GM18868 (cell line): ENCODE measurements at regions not wholly inside any gene's neighbourhood (a gene's known extent, or its start where the extent isn't known, plus 50 kb on each side); places are given as distances from the start of the nearest gene placed in this dataset.
"Not testable (repeated sequence)": the region's sequence is repeated elsewhere in the genome, so short reads cannot be mapped to it uniquely, and the experiment has no call there.

ENCODE experiments used
- ATAC-seq: cut with Tn5 transposase; IDR thresholded peaks from one replicate; pipeline ENCODE4 v1.9.1; 2021; ENCODE audit warnings: mild to moderate bottlenecking, moderate library complexity; ENCODE audit not compliant: unreplicated experiment

DNA sequence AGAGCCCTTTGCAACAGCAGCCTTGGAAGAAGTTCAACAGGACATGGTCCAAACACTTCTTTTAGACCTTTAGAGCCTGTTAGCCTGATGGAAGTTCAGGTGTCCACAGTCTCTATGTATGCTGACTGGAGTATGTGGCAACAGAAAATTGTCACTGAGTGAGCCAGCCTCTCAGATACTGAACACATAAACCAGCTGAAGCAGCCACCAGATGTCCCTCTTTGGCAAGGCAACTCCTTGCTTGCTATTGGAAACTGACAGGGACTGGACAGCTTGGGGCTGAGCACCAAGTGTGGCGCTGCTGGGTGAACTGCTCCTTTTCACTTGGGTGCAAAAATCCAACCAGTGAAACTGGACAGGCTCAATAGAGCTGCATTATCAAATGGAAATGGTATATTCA lies 1344.9 kb downstream of the RPIA start:
- not testable (repeated sequence) for ATAC-seq

GRCh38 chr2:90039093-90039492 lies 1347.6 kb downstream of the RPIA start:
- not testable (repeated sequence) for ATAC-seq

GRCh38 chr2:90047776-90048175 lies 1356.3 kb downstream of the RPIA start:
- ATAC-seq = not testable (repeated sequence)

DNA sequence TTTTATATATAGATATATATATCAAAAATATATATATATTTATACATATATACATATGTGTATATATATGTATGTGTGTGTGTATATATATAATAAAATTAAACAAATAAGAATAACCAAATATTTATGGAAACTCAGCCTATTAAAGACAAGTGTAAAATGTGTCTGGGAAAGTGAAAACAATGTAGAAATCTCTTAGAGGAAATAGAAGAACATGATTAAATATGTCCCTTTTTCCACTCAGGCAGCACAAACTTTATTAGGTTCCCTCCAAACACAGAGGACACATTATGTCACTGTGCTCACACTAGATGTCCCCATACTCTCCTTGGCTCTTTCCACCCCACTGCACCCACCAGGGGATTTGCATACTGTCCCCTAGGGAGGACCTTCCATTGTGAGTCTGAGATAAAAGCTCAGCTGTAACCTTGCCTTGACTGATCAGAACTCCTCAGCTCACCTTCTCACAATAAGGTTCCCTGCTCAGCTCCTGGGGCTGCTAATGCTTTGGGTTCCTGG lies 1360.7 kb downstream of the RPIA start:
- not testable (repeated sequence) for ATAC-seq

DNA sequence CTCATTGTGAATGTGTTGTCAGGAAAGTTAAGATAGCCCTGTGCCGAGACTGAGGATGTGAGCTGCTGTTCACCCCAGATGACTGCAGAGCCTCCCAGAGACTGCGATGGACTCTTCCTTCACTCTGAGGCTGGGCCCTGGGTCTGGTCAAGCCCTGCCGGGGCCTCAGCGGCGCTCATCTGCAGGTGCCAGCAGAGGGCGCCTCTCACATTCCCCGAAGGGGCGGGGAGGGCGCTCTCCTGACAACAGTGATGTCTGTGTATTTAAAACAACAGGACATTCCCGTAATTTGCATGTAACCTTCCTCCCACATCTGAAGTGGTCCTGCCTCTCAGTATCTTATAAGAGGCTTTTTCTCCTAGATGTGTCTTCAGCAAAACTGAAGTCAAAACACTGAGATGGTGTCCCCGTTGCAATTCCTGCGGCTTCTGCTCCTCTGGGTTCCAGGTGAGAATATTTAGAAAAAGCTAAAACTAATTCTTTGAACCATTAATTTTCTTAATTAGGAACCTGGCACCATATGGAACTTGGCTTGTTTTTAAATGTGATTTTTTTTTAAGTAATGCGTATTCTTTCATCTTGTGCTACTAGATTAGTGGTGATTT lies 1377.9 kb downstream of the RPIA start:
- peak; percentile 67 for ATAC-seq

DNA sequence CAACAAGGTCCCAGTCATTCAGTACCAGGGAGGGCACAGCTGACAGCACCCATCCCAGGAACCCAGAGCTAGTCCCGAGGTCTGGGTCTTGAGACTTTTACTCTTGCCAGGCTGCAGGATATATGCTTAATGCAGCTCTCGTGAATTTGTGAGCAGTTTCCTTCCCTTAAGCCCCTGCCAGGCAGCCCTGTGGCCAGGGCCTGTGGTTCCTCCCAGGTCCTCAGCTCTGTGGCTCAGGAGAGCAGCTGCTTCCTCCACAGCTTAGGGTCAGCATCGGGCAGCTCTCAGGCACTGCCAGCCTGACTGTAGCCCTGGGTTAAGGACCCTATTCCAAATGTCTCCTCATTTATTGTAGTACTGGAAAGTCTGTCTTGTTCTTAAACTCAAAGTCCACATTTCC lies 1384.8 kb downstream of the RPIA start:
- ATAC-seq = no peak

DNA sequence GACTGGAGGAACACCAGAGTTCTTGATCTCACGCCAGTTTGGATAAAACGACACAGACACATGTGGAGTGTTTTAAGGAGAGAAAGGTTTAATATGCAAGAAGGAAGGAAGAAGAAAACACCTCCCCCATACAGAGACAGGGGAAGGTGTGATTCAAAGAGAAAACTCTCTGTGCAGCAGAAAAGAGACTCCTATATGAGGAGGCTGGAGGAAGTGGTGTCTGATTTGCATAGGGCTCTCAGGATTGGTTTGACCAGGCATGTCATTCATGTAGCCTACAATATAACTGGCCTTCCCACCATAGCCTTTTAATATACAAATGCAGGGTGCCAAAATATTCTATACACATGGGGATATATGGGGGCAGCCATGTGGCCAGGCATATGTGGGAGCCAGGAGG lies 1386.5 kb downstream of the RPIA start:
- ATAC-seq = no peak

- ATAC-seq = no peak
These were observed 1387.9 kb downstream of the RPIA start for GRCh38 chr2:90079374-90079773.

DNA sequence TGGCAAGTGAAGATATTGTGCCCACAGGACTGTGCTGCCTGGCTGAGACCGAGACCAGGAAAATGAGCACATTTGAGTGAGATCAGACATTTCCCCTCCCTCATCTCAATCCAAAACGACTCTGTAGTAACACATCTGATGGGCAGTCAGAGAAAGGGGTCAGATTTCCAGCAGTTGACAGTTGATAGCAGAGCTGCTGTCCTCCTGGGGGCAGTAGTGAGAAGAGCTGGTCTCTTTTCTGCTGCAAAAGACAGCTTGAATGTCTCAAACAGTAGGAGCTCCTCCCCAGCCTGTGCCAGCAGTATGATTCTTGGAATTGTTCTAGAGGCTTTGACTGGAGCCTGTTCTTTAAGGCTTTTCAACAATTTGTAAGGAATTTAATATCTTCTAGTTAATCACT lies 1396.3 kb downstream of the RPIA start:
- not testable (repeated sequence) for ATAC-seq

DNA sequence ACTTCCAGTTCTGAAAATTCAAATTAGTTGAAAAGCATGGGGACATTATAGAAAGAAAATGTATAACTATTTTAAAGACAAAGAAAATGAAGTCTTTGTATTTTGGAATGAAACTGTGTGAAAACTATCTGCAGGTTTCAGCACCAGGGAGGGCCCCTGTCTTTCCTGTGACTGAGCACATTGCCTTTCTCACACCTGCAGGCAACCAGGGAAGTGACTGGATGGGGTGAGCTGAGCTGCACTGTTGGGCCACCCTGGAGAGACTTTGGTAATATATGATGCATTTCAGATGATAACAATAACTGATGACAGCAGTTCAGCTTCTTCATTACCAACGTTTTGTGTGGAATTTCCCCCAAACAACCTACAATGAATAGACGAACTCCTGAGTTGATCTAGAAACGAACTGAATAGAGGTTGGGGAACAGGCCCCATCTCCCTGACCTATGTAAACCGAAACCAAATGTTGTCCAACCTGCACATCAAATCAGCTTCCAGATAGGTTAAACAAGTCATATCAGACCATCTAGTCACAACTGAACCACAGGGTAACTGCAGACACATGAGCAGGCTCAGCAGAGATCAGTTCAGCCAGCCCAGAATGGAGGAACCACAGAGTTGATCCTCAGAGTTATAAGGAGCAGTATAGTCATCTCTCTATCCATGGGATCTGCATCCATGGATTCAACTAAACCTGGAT lies 1402.2 kb downstream of the RPIA start:
- peak; percentile 66 for ATAC-seq

DNA sequence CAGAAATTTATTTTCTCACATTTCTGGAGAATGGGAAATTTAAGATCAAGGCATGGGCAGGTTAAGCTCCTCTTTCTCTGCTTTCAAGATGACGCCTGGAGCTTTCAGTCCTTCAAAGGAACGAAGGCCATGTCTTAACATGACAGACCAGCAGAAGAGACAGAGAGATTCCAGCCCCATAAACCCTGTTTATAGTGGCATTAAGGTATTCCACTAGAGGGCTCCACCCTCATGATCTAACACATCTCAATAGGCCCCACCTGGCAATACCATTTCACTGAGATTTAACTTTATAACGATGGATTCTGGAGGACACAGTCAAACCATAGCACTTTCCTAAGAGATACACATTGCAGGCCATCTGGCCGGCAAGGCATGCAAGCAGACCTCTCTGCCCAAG lies 1406.1 kb downstream of the RPIA start:
- not testable (repeated sequence) for ATAC-seq

DNA sequence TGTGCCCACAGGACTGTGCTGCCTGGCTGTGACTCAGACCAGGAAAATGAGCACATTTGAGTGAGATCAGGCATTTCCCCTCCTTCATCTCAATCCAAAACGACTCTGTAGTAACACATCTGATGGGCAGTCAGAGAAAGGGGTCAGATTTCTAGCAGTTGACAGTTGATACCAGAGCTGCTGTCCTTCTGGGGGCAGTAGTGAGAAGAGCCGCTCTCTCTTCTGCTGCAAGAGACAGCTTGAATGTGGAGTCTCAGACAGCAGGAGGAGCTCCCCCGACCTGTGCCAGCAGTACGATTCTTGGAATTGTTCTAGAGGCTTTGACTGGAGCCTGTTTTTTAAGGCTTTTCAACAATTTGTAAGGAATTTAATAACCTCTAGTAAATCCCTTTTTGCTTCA lies 1413.7 kb downstream of the RPIA start:
- not testable (repeated sequence) for ATAC-seq

DNA sequence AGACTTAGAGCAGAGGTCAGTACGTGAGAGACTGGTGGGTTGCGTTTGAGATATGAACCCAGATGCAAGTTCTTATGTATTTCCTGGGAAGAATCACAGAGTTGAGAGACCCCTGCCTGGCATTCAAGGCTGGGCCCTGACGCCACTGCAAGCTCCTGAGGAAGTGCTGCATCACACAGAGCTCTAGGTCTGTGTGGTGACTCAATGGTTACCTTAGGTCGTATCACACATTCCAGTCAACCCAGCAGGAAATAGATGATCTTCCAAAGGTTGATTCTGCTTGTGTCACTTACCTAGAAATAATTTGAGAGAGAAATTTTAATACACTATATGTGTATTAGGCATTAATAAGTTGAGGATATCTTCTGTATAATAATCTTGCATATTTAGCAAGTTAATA lies 1431.9 kb downstream of the RPIA start:
- ATAC-seq = not testable (repeated sequence)

DNA sequence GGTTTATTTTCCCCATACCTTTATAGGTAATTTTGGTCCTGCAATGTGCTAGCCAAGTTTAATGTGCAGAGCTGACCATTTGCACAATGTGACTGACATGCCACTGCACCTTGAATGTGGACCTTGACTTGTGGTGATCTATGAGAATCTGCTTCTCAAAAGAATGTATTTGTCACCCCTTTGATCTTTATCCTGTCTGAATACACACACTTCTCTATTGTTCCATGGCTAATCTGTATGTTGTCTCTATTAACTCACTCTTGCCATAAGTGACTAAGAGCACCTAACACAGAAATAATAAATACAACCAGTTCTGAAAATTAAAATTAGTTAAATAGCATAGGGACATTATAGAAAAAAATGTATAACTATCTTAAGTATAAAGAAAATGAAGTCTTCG lies 1447.6 kb downstream of the RPIA start:
- not testable (repeated sequence) for ATAC-seq

DNA sequence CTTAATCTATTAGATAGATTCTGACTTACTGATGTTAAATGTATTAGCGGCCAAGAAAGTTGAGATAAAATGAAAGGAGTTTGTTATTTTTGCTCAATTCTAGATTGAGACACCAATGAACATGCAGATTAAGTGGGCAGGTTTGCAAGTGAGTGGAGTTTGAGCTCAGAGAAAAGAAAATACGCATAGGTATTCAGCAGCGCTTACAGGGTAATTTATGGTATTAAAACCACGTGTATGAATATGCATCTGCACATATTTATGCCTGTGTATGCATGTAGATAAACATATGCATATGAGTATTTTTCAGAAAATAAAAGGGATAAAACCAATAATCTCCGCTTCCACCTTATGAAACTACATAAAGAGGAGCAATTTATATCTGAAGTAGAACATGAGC lies 1450.1 kb downstream of the RPIA start:
- ATAC-seq = not testable (repeated sequence)

DNA sequence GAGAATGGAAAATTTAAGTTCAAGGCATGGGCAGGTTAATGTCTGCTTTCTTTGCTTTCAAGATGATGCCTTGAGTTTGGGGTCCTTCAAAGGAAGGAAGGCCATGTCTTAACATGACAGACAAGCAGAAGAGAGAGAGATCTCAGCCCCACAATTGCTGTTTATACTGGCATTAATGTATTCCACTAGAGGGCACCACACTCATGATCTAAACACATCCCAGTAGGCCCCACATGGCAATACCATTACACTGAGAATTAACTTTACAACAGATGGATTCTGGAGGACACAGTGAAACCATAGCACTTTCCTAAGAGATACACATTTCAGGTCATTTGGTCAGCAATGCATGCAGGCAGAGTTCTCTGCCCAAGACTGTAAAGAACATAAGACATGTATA lies 1460.3 kb downstream of the RPIA start:
- peak; percentile 53 for ATAC-seq

- not testable (repeated sequence) for ATAC-seq
These were observed 1479.5 kb downstream of the RPIA start for GRCh38 chr2:90170978-90171377.

- ATAC-seq = not testable (repeated sequence)
These were observed 1481.6 kb downstream of the RPIA start for GRCh38 chr2:90173081-90173480.

GRCh38 chr2:90179591-90179990 lies 1488.1 kb downstream of the RPIA start:
- ATAC-seq = not testable (repeated sequence)

- no peak for ATAC-seq
These were observed 1516.1 kb downstream of the RPIA start for GRCh38 chr2:90207454-90208058.

GRCh38 chr2:90209009-90209408 lies 1517.5 kb downstream of the RPIA start:
- no peak for ATAC-seq

DNA sequence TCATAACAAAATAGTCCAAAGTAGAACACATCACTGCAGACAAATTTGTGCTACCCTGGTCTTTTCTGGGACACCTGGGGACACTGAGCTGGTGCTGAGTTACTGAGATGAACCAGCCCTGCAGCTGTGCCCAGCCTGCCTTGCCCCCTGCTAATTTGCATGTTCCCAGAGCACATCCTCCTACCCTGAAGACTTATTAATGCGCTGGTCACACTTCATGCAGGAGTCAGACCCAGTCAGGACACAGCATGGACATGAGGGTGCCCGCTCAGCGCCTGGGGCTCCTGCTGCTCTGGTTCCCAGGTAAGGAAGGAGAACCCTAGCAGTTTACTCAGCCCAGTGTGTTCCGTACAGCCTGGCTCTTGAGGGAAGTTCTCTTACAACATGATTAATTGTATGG lies 1518.3 kb downstream of the RPIA start:
- ATAC-seq = no peak
